ENCODE measurements at regions not wholly inside any gene's neighbourhood (a gene's known extent, or its start where the extent isn't known, plus 50 kb on each side); places are given as distances from the start of the nearest gene placed in this dataset.

DNA sequence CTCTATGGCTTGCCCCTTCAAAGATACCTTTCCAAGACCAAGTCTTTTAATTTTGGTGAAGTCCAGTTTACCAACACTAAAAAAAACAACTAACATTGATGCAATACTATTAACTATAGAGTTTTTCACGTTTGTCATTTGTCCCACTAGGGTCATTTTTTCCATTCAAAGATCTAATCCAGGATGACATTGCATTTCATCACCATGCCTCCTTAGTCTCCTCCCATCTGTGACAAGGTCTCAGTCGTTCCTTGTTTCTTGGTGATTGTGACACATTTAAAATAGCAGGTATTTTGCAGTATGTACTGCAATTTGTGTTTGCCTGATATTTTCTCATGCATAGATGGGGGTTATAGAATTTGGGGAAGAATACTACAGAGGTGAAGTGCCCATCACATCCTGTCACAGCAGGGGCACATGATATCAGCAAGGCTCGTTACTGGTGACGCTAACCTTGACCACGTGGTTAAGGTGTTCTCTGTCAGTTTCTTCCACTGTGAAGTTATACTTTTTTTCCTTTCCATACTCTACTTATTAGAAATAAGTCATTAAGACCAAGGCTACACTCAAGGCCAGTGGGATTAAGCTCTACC, 799.2 kb upstream of the RAB6C start:
- Histone ChIP-seq H3K4me3 (no peak overlapping the region), H3K4me2 (no peak overlapping the region), H3K36me3 (no peaks in the 10 kb centered on the region), H3K4me1 (no peaks in the 10 kb centered on the region), H4K20me1 (no peaks in the 10 kb centered on the region), H3K27me3 (no peaks in the 10 kb centered on the region), H3K9ac (no peak overlapping the region), H3K9me3 (replicated peaks in 1 of 11) (peaks cover 0 to 16% (median 13%) of the 10 kb centered on the region in 11 experiments; a peak in 9 of 22 replicates), H3K27ac (no peak overlapping the region)
- TF ChIP-seq Cebpa-rat (IDR thresholded peaks at IDR 0.05) = no peak

DNA sequence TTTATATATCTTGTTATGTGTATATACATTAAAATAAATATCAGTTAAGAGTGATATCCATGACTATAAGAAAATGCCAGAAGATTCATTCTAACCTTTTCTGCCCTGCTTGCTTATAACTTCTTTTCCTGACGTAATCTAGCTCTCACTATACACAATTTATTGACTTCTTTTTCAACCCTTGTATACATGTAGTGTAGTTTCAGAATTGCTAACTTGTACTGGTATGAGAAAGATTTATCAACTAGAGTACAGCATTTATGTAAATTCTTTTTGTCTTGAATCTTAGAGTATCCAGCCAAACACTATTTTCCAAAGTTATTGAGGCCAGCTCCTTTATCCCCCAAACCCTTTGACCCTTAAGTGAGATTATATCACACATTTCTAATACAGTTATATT, 798.0 kb upstream of the RAB6C start:
- Histone ChIP-seq H4K20me1 (no peaks in the 10 kb centered on the region), H3K27ac (no peak overlapping the region), H3K9ac (no peak overlapping the region), H3K4me2 (no peak overlapping the region), H3K36me3 (no peaks in the 10 kb centered on the region), H3K27me3 (no peaks in the 10 kb centered on the region), H3K9me3 (replicated peaks in 1 of 11) (peaks cover 0 to 16% (median 13%) of the 10 kb centered on the region in 11 experiments; a peak in 9 of 22 replicates), H3K4me3 (no peak overlapping the region), H3K4me1 (no peaks in the 10 kb centered on the region)
- TF ChIP-seq Cebpa-rat (IDR thresholded peaks at IDR 0.05) = no peak

DNA sequence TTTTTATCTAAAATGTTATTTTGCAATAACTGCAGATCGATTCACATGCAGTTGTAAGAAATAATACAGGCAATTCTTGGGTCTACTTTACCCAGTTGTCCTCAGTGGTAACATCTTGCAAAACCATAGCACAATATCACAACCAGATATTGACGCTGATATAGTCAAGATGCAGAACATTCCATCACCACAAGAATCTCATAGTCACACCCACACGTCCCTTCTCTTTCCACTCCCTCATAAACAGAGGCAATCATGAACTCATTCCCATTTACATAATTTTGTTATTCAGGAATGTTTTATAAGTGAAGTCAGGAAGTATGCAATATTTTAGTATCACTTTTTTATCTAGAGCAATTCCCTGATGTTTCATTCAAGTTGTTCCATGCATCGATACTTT, 797.5 kb upstream of the RAB6C start:
- Histone ChIP-seq H3K9ac (no peak overlapping the region), H3K4me1 (no peaks in the 10 kb centered on the region), H3K27me3 (no peaks in the 10 kb centered on the region), H3K27ac (no peak overlapping the region), H3K4me2 (no peak overlapping the region), H4K20me1 (no peaks in the 10 kb centered on the region), H3K9me3 (replicated peaks in 1 of 11) (peaks cover 0 to 16% (median 13%) of the 10 kb centered on the region in 11 experiments; a peak in 9 of 22 replicates), H3K36me3 (no peaks in the 10 kb centered on the region), H3K4me3 (no peak overlapping the region)
- TF ChIP-seq Cebpa-rat (IDR thresholded peaks at IDR 0.05) = no peak

GRCh38 chr2:129187343-129187742, 792.1 kb upstream of the RAB6C start:
- TF ChIP-seq Cebpa-rat (IDR thresholded peaks at IDR 0.05) = no peak
- Histone ChIP-seq H3K27me3 (no peaks in the 10 kb centered on the region), H3K9me3 (replicated peaks in 1 of 11) (no peaks in the 10 kb centered on the region), H3K4me3 (no peak overlapping the region), H3K9ac (no peak overlapping the region), H3K4me1 (peaks cover 0 to 4% (median 0%) of the 10 kb centered on the region in 10 experiments; a peak in 1 of 20 replicates), H3K4me2 (no peak overlapping the region), H4K20me1 (no peaks in the 10 kb centered on the region), H3K36me3 (no peaks in the 10 kb centered on the region), H3K27ac (no peak overlapping the region)

- Histone ChIP-seq H3K9me3 (replicated peaks in 1 of 11) (no peaks in the 10 kb centered on the region), H3K27me3 (no peaks in the 10 kb centered on the region), H3K9ac (no peak overlapping the region), H3K4me3 (no peak overlapping the region), H4K20me1 (no peaks in the 10 kb centered on the region), H3K4me2 (no peak overlapping the region), H3K4me1 (peaks cover 0 to 4% (median 0%) of the 10 kb centered on the region in 10 experiments; a peak in 1 of 20 replicates), H3K27ac (no peak overlapping the region), H3K36me3 (no peaks in the 10 kb centered on the region)
- TF ChIP-seq Cebpa-rat (IDR thresholded peaks at IDR 0.05) = no peak
Measured at GRCh38 chr2:129188451-129188850, 791.0 kb upstream of the RAB6C start.

DNA sequence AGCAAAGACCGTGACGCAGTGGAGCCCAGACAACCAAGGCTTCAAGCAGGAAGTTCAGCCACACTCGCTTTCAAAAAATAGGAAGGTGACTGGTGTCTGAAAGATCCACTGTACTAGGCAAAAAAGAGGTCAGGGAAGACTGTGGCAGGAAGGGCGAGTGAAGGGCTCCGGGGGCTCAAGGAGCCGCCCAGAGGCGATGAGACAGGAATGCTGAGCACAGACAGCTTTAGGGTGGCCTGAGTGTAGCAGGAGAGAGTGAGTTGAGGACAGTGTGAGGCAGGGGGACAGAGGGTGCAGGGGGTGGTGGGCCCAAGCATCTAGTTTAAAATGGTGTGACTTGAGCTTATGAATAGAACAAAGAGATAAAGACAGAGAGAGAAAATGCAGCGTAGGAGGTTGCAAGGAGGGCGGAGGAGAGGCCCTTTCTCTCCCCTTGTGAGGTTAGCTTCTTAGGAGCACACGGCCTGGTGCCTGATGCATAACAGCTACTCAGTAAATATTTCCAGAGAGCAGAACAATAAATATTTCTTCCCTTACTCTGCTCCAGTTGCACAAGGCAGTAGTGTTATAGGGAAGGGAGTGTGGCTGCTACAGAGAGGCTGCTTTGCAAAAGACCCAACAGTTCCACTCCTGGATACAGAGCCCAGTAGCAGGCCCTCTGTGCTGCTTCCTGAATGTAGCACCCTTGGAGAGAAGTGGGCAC, 789.7 kb upstream of the RAB6C start:
- H3K36me3 ChIP-seq = no peaks in the 10 kb centered on the region
- peaks cover 0 to 4% (median 0%) of the 10 kb centered on the region in 10 experiments; a peak in 1 of 20 replicates for H3K4me1 ChIP-seq
- no peak overlapping the region for H3K27ac ChIP-seq
- H3K4me3 ChIP-seq = no peak overlapping the region
- H4K20me1 ChIP-seq = no peaks in the 10 kb centered on the region
- H3K9me3 ChIP-seq (replicated peaks in 1 of 11) = no peaks in the 10 kb centered on the region
- TF ChIP-seq Cebpa-rat (IDR thresholded peaks at IDR 0.05) = no peak
- peak overlapping the region in 1 of 11 experiments; percentile 6; a peak in 2 of 22 replicates for H3K4me2 ChIP-seq
- H3K27me3 ChIP-seq = no peaks in the 10 kb centered on the region
- no peak overlapping the region for H3K9ac ChIP-seq

DNA sequence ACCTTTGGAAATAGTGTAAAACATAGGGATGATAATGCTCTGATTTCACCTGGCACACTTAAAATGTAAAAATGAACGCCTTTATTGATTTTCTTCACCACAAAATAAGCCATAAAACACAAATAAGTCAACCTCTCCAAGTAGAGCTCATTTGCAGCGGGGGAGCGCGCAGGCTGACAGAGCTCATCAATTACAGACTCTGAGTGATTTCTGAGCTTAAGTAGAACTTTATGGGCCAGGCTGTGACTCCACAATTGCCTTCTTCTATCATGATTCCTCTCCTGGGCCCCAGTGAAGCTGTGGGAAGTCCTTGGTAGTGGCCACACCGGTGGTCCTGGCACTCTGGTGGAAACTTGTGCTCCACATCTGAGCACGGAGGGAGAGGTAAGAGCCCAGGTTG, 789.0 kb upstream of the RAB6C start:
- no peaks in the 10 kb centered on the region for H3K9me3 ChIP-seq (replicated peaks in 1 of 11)
- H4K20me1 ChIP-seq = no peaks in the 10 kb centered on the region
- H3K4me2 ChIP-seq = no peak overlapping the region
- no peaks in the 10 kb centered on the region for H3K36me3 ChIP-seq
- peaks cover 0 to 4% (median 0%) of the 10 kb centered on the region in 10 experiments; a peak in 1 of 20 replicates for H3K4me1 ChIP-seq
- H3K9ac ChIP-seq = no peak overlapping the region
- H3K27me3 ChIP-seq = no peaks in the 10 kb centered on the region
- H3K4me3 ChIP-seq = no peak overlapping the region
- no peak for TF ChIP-seq Cebpa-rat (IDR thresholded peaks at IDR 0.05)
- no peak overlapping the region for H3K27ac ChIP-seq

GRCh38 chr2:129191530-129191929, 787.9 kb upstream of the RAB6C start:
- H3K27ac ChIP-seq = no peak overlapping the region
- peaks cover 0 to 4% (median 0%) of the 10 kb centered on the region in 10 experiments; a peak in 1 of 20 replicates for H3K4me1 ChIP-seq
- H4K20me1 ChIP-seq = no peaks in the 10 kb centered on the region
- H3K27me3 ChIP-seq = no peaks in the 10 kb centered on the region
- no peak overlapping the region for H3K4me2 ChIP-seq
- no peak for TF ChIP-seq Cebpa-rat (IDR thresholded peaks at IDR 0.05)
- no peak overlapping the region for H3K9ac ChIP-seq
- no peak overlapping the region for H3K4me3 ChIP-seq
- no peaks in the 10 kb centered on the region for H3K9me3 ChIP-seq (replicated peaks in 1 of 11)
- H3K36me3 ChIP-seq = no peaks in the 10 kb centered on the region

DNA sequence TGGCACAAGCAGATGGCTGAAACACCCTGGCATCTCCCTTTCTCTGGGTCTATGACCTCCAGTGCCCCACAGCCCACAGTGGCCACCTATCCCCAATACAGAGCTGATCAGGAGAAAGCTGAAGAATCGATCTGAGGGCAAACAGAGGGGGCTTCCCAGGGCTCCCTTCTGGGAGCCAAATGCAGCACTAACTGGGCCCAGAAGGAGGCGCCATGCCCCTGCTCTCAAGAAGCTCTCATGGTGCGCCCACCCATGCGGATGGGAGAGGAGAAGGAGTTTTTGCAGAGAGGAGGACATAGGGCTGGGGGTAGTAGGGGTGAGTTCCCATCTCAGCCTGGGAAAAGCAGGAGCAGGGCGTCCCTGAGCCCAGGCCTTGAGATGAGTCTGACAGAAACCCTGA, 787.3 kb upstream of the RAB6C start:
- no peak overlapping the region for H3K27ac ChIP-seq
- peaks cover 0 to 4% (median 0%) of the 10 kb centered on the region in 10 experiments; a peak in 1 of 20 replicates for H3K4me1 ChIP-seq
- no peak for TF ChIP-seq Cebpa-rat (IDR thresholded peaks at IDR 0.05)
- H3K4me2 ChIP-seq = no peak overlapping the region
- no peaks in the 10 kb centered on the region for H3K9me3 ChIP-seq (replicated peaks in 1 of 11)
- no peaks in the 10 kb centered on the region for H3K27me3 ChIP-seq
- no peaks in the 10 kb centered on the region for H4K20me1 ChIP-seq
- no peak overlapping the region for H3K4me3 ChIP-seq
- H3K9ac ChIP-seq = no peak overlapping the region
- H3K36me3 ChIP-seq = no peaks in the 10 kb centered on the region

DNA sequence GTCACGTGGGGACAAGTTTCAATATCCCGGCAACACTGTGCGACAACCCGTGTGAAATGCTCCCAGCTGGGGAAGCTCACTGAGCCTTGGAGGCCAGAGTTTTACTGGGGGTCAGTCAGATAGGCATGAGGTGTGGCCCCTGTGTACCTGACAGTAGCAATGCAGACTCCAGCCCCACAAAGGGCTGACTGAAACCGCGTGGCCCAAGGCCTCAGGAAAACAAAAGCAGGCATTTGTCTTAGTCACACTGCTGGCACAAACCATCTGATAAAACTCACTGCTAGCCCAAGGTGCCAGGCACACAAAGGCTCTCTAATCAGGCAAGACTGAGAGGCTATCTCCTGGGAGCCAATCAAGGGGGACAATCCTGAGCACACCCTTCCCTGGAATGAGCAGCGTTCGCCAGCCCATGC, 786.6 kb upstream of the RAB6C start:
- no peaks in the 10 kb centered on the region for H4K20me1 ChIP-seq
- peaks cover 0 to 4% (median 0%) of the 10 kb centered on the region in 10 experiments; a peak in 1 of 20 replicates for H3K4me1 ChIP-seq
- no peaks in the 10 kb centered on the region for H3K27me3 ChIP-seq
- no peak overlapping the region for H3K9ac ChIP-seq
- no peaks in the 10 kb centered on the region for H3K9me3 ChIP-seq (replicated peaks in 1 of 11)
- no peak overlapping the region for H3K4me2 ChIP-seq
- no peak overlapping the region for H3K4me3 ChIP-seq
- no peaks in the 10 kb centered on the region for H3K36me3 ChIP-seq
- no peak for TF ChIP-seq Cebpa-rat (IDR thresholded peaks at IDR 0.05)
- no peak overlapping the region for H3K27ac ChIP-seq

Measured in BLaER1 treated with 17β-estradiol and CSF1 and Interleukin-3, amounts not matched to agents 10 nM and 100 nM (cell line).